SK-N-MC (cell line): ENCODE measurements at regions not wholly inside any gene's neighbourhood (a gene's known extent, or its start where the extent isn't known, plus 50 kb on each side); places are given as distances from the start of the nearest gene placed in this dataset.

Experiments used
- DNase-seq: peaks from one replicate; pipeline ENCODE4 v3.0.0-alpha.2; 2011; ENCODE audit warnings: low read depth, low spot score
- H3K27ac ChIP-seq: fragments of 200-600 bp; sonication (generic); 2 replicates; pipeline ENCODE4 v1.5.1; 2016; ENCODE audit warnings: mixed run types
- H3K36me3 ChIP-seq: fragments of 200-600 bp; sonication (generic); 2 replicates; pipeline ENCODE4 v1.6.1; 2017; ENCODE audit warnings: antibody characterized with exemption, low read length, mixed read lengths; ENCODE audit not compliant: insufficient read depth
- H3K4me3 ChIP-seq: fragments of 200-600 bp; sonication (generic); 2 replicates; pipeline ENCODE4 v1.5.1; 2016
- H3K9ac ChIP-seq: fragments of 200-600 bp; sonication (generic); 2 replicates; pipeline ENCODE4 v1.8.0; 2017; ENCODE audit warnings: mixed run types, mixed read lengths; ENCODE audit not compliant: insufficient read length
- H3K9me3 ChIP-seq: fragments of 200-600 bp; sonication (generic); 2 replicates; pipeline ENCODE4 v1.6.1; 2017; ENCODE audit warnings: low read depth, mild to moderate bottlenecking, antibody characterized with exemption, low read length, moderate library complexity, mixed read lengths
- EZH2 ChIP-seq: fragments of 200-600 bp; sonication (generic); IDR thresholded peaks from one replicate; pipeline ENCODE4 v1.6.1; 2017; ENCODE audit warnings: antibody characterized with exemption
- FOXP2 ChIP-seq: optimal IDR thresholded peaks from 2 replicates; pipeline ENCODE3; 2011; ENCODE audit warnings: mild to moderate bottlenecking, moderate library complexity; ENCODE audit not compliant: insufficient read depth; ENCODE audit errors: extremely low read length, control extremely low read depth
- POLR2AphosphoS5 ChIP-seq: IDR thresholded peaks from 2 replicates; pipeline ENCODE4 v1.6.1; 2012; ENCODE audit warnings: mild to moderate bottlenecking, low read depth, low read length, borderline replicate concordance

DNA sequence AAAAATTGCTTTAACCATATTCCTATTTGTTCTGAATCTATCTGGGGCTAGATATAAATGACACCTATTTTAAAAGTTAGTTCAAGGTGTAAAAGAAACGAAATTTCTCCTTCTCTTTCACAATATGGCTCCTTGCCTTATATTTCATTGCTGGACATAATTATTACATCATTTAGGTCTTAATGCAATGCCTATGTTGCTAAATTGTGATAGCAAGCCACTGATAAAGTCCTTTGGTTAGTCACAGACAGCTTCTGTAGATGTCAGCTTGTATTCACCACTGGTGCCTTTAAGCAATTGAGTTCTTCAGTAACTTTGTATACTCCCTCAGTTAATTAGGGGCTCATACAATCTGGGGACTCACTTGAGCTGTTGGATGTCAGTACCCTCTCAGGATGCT, 1236.6 kb downstream of the GATA3 start:
- Histone ChIP-seq H3K9me3 (no peaks in the 10 kb centered on the region), H3K9ac (no peak overlapping the region), H3K36me3 (no peaks in the 10 kb centered on the region), H3K27ac (no peak overlapping the region), H3K4me3 (no peak overlapping the region)
- no peak for DNase-seq
- no peak for TF ChIP-seq POLR2AphosphoS5
- TF ChIP-seq EZH2: no peak
- no peak for TF ChIP-seq FOXP2

DNA sequence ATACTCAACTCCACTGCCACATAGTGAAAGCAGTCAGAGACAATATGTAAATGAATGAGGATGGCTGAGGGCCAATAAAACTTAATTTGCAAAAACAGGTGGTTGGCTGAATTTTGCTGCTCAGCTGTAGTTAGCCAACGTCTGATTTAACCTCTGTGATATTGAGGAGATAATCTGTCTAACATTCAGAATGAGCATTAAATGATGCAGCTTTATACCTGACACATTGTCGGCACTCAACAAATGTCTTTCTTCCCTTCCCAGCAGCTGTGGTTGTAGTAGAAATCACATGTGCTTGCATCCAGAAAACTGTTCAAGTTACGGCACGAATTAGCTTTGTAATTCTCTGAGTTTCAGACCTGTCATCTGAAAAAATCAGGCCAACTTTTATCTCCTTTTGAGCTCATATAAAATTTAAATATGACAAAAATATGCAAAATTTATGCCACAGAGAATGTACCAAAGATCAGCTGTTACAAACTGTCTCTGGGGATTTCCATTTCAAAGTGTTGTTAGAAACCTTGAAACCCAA, 1239.7 kb downstream of the GATA3 start:
- Histone ChIP-seq H3K27ac (no peak overlapping the region), H3K9me3 (no peaks in the 10 kb centered on the region), H3K36me3 (no peaks in the 10 kb centered on the region), H3K4me3 (no peak overlapping the region), H3K9ac (no peak overlapping the region)
- TF ChIP-seq POLR2AphosphoS5: no peak
- no peak for TF ChIP-seq EZH2
- TF ChIP-seq FOXP2: no peak
- DNase-seq: no peak

DNA sequence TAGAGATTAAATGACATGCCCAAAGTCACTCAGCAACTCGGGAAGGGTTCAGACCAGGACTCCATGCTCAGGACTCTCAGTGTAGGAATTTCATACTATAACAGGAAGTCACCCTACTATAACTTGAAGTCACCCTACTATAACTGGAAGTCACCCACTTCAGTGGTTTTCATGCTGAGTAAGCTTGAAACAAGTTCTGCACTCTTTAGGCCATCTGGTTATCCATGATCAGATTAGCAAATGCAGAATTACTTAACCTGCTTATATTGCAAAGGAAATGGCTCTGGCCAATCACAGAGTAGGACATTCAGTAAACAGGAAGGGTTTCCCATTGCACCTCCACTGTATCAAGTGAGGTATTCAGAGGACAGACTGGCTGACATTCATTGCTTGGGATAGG, 1240.4 kb downstream of the GATA3 start:
- Histone ChIP-seq H3K27ac (no peak overlapping the region), H3K4me3 (no peak overlapping the region), H3K36me3 (no peaks in the 10 kb centered on the region), H3K9me3 (no peaks in the 10 kb centered on the region), H3K9ac (no peak overlapping the region)
- DNase-seq: no peak
- no peak for TF ChIP-seq POLR2AphosphoS5
- no peak for TF ChIP-seq EZH2
- no peak for TF ChIP-seq FOXP2

DNA sequence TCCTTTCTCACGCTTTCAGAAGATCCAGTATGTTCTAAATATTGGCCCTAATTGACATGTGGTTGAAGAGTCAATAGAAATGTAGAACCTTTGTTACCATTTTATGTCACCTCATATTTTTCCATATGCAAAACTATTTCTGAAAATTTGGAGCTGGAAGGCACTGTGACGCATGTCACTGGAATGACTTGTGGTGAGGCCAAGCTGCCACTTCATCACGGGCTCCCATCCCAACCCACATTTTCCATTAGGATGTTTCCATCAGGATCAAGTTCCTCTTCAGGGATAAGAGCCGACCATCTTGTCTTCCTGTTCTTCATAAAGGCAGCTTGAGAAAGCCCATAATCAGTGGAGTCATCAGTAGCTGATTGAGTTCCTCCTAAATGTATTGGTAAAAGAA, 1241.7 kb downstream of the GATA3 start:
- no peak overlapping the region for H3K4me3 ChIP-seq
- H3K9ac ChIP-seq: no peak overlapping the region
- no peaks in the 10 kb centered on the region for H3K9me3 ChIP-seq
- DNase-seq: no peak
- H3K27ac ChIP-seq: no peak overlapping the region
- TF ChIP-seq FOXP2: no peak
- H3K36me3 ChIP-seq: no peaks in the 10 kb centered on the region

DNA sequence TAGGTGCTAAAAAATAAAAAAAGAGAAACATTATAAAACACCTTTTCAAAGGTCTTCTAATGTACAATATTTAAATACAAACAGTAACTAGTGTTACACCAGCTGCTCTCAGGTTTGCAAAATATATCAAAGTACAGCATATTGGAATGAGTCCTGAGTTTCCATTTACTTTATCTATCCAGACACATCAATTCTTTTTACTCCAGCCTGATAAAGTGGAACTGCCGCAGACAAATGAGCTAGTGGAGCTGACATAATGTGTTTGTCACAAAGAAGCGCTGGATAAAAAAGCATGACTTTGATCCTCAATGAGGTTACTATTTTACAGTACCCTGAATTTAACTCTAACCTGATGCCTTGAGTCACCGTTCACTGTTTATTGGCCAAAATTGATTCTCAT, 1243.1 kb downstream of the GATA3 start:
- Histone ChIP-seq H3K4me3 (no peak overlapping the region), H3K36me3 (no peaks in the 10 kb centered on the region)
- no peak for DNase-seq

DNA sequence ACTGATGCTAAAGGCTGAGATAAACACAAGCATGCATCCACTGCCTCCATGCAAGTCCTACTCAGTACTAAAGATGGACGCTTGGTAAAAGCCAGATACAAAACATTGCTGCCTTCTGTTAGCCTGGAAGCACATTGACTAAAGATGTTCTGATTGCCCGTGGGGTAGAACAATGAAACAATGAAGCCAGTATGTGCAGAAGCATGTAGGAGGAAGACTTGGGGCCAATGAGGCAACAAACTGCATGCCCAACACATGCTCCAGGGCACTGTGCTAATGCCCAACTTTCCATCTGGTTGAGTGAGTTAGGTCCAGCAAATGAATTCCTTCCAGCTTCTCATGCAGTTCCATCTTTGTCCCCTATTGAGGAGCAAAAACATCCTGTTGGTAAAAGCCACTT, 1245.5 kb downstream of the GATA3 start:
- no peak for TF ChIP-seq EZH2
- TF ChIP-seq POLR2AphosphoS5: no peak
- TF ChIP-seq FOXP2: no peak
- Histone ChIP-seq H3K4me3 (no peak overlapping the region), H3K27ac (no peak overlapping the region), H3K9ac (no peak overlapping the region), H3K9me3 (no peaks in the 10 kb centered on the region), H3K36me3 (no peaks in the 10 kb centered on the region)
- DNase-seq: no peak

More for the DNA sequence above, 1243.1 kb downstream of the GATA3 start:
- Histone ChIP-seq H3K27ac (no peak overlapping the region), H3K9ac (no peak overlapping the region), H3K9me3 (no peaks in the 10 kb centered on the region)
- TF ChIP-seq FOXP2 (no peak), POLR2AphosphoS5 (no peak), EZH2 (no peak)

DNA sequence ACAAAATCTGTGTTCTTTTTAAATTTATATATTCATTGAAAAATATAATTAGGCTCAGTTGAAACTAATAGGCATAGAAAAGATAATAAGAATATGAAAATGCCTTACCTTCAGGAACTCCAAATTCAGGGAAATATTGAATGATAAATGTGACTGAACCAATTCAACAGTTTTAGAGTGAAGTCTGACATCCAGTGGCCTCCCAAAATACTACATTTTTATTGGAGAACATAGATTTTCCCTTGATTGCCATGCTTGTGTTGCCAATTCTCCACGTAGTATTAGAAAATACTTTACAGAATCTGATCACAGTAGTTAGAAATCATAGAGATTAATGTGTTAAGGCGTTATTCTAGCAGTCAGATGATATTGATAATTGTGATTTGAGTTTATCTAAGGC, 1246.7 kb downstream of the GATA3 start:
- no peak overlapping the region for H3K9ac ChIP-seq
- no peaks in the 10 kb centered on the region for H3K9me3 ChIP-seq
- H3K36me3 ChIP-seq: no peaks in the 10 kb centered on the region
- H3K4me3 ChIP-seq: no peak overlapping the region
- no peak overlapping the region for H3K27ac ChIP-seq
- TF ChIP-seq EZH2 (no peak), FOXP2 (no peak), POLR2AphosphoS5 (no peak)
- DNase-seq: no peak

DNA sequence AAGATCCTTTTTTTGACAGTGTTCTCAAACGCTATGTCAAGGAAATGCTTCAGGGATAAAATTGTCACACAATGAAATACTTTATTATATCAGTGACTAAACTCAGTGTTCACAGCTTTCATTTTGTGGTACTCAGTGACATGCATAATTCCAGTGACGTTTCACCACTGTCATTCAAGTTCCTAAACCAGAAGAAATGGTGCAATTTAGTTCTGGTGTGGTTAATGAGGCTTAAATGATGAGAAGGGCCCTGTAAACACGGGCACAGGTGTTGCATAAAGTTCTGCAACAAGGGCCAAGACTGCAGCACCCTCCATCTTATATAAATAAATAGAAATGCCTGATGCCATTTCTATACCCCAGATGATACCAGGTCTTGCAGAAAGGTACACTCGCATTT, 1247.1 kb downstream of the GATA3 start:
- Histone ChIP-seq H3K36me3 (no peaks in the 10 kb centered on the region), H3K4me3 (no peak overlapping the region), H3K9me3 (no peaks in the 10 kb centered on the region), H3K9ac (no peak overlapping the region), H3K27ac (no peak overlapping the region)
- no peak for DNase-seq
- TF ChIP-seq FOXP2: no peak
- TF ChIP-seq EZH2: no peak
- TF ChIP-seq POLR2AphosphoS5: no peak

DNA sequence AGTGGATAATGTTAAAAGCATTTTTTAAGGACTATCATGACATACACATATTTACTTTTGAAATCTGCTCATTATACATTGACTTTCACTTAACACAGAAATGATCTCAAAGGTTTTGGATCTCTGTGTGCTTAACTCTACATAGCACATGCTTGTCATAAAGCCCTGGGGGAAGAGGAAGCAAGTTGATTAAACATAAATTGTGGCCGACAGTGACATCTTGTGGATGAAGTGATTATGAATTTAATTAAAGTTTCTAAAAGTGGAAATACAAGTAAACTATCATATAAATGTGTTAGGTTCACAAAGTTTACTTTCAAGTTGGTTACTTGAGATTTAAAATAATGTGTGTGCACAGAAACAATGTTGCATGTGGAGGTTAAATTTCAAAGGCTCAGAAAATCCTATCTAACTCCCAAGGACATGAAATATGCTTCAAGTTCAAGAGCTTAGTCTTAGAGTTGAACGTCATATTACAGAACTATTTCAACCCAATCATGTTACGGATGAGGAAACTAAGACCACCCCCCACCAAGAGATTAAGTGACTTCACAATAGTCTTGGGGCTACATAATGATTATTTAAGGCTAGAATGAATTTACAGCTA, 1247.8 kb downstream of the GATA3 start:
- Histone ChIP-seq H3K4me3 (no peak overlapping the region), H3K9ac (no peak overlapping the region), H3K27ac (no peak overlapping the region), H3K9me3 (no peaks in the 10 kb centered on the region), H3K36me3 (no peaks in the 10 kb centered on the region)
- peak; percentile 51 for DNase-seq
- TF ChIP-seq POLR2AphosphoS5 (no peak), EZH2 (no peak), FOXP2 (no peak)
